Fibroblast of lung (primary cell): ENCODE measurements at regions not wholly inside any gene's neighbourhood (a gene's known extent, or its start where the extent isn't known, plus 50 kb on each side); places are given as distances from the start of the nearest gene placed in this dataset.

ENCODE experiments used
- DNase-seq, 2 donors: peaks; one replicate each; pipeline versions ENCODE4 v3.0.0 to v3.0.0-alpha.2; 2010; ENCODE audit warnings: low read depth in 2 of 2
- H2AFZ ChIP-seq: 2 replicates; pipeline ENCODE4 v1.5.1; 2012; ENCODE audit warnings: low read length, control low read depth, inconsistent platforms
- H3K27ac ChIP-seq: 2 replicates; pipeline ENCODE4 v1.5.1; 2011; ENCODE audit warnings: low read length, control low read depth; ENCODE audit not compliant: insufficient read depth
- H3K27me3 ChIP-seq: 2 replicates; pipeline ENCODE4 v1.5.1; 2011; ENCODE audit warnings: mild to moderate bottlenecking, low read length; ENCODE audit not compliant: control insufficient read depth, insufficient read depth
- H3K36me3 ChIP-seq: 2 replicates; pipeline ENCODE4 v1.5.1; 2011; ENCODE audit warnings: low read length; ENCODE audit not compliant: control insufficient read depth, insufficient read depth
- H3K4me1 ChIP-seq: 2 replicates; pipeline ENCODE4 v1.5.1; 2011; ENCODE audit warnings: low read length; ENCODE audit not compliant: control insufficient read depth, insufficient read depth; ENCODE audit errors: extremely low read depth
- H3K4me2 ChIP-seq: 2 replicates; pipeline ENCODE4 v1.5.1; 2011; ENCODE audit warnings: low read length, control low read depth; ENCODE audit not compliant: insufficient read depth; ENCODE audit errors: extremely low read depth
- H3K4me3 ChIP-seq, 4 experiments: fragments of 200-600 bp in 1 of 4; sonication (generic) in 1 of 4; replicated peaks in 1 of 4; 2 replicates each; pipeline ENCODE4 v1.5.1; 2011 to 2016; ENCODE audit warnings: low read length in 4 of 4, low read depth in 3 of 4, mild to moderate bottlenecking in 3 of 4, control low read depth in 2 of 4, inconsistent platforms in 1 of 4, mixed read lengths in 1 of 4; ENCODE audit not compliant: insufficient read depth in 1 of 4; ENCODE audit errors: control extremely low read depth in 1 of 4
- H3K79me2 ChIP-seq: 2 replicates; pipeline ENCODE4 v1.5.1; 2012; ENCODE audit warnings: mild to moderate bottlenecking, low read length, inconsistent platforms; ENCODE audit not compliant: control insufficient read depth, insufficient read depth
- H3K9ac ChIP-seq: 2 replicates; pipeline ENCODE4 v1.5.1; 2011; ENCODE audit warnings: mild to moderate bottlenecking, low read length, control low read depth; ENCODE audit not compliant: insufficient read depth
- H3K9me3 ChIP-seq: 2 replicates; pipeline ENCODE4 v1.5.1; 2012; ENCODE audit warnings: low read depth, low read length; ENCODE audit not compliant: control insufficient read depth, insufficient read depth
- H4K20me1 ChIP-seq: 2 replicates; pipeline ENCODE4 v1.5.1; 2011; ENCODE audit warnings: low read length; ENCODE audit not compliant: control insufficient read depth, insufficient read depth; ENCODE audit errors: extremely low read depth
- CTCF ChIP-seq, 2 donors: IDR thresholded peaks in 1 of 2; conservative IDR thresholded peaks in 1 of 2; 1 replicate in 1 of 2; 2 replicates in 1 of 2; pipeline ENCODE4 v1.5.1; 2011 to 2012; ENCODE audit warnings: low read length in 2 of 2, control low read depth in 1 of 2, inconsistent platforms in 1 of 2, low read depth in 1 of 2, mild to moderate bottlenecking in 1 of 2
- EZH2 ChIP-seq: IDR thresholded peaks from 2 replicates; pipeline ENCODE4 v1.5.1; 2012; ENCODE audit warnings: low read length, control low read depth, mild to moderate bottlenecking; ENCODE audit errors: missing control alignments

GRCh38 chr3:72597756-72598195, 250.5 kb downstream of the SHQ1 start:
- no peaks in the 10 kb centered on the region for H3K79me2 ChIP-seq
- no peaks in the 10 kb centered on the region for H3K27me3 ChIP-seq
- no peak overlapping the region for H3K4me3 ChIP-seq
- DNase-seq: peak; percentile 12 to 21
- TF ChIP-seq EZH2: no peak
- TF ChIP-seq CTCF (conservative IDR thresholded peaks at IDR 0.05 in 1 of 2, IDR thresholded peaks at IDR 0.05 in 1 of 2; ENCODE audit: low read depth in 1 of 2, low read length in 2 of 2): no peak
- H3K27ac ChIP-seq: no peak overlapping the region
- no peak overlapping the region for H3K4me2 ChIP-seq
- no peak overlapping the region for H2AFZ ChIP-seq
- no peaks in the 10 kb centered on the region for H3K9me3 ChIP-seq
- no peaks in the 10 kb centered on the region for H3K36me3 ChIP-seq
- H3K4me1 ChIP-seq: no peaks in the 10 kb centered on the region
- no peaks in the 10 kb centered on the region for H4K20me1 ChIP-seq
- H3K9ac ChIP-seq: no peak overlapping the region

- H3K9ac ChIP-seq: no peak overlapping the region
These were observed 251.2 kb downstream of the SHQ1 start for GRCh38 chr3:72597043-72597442.

GRCh38 chr3:72595927-72596610, 252.2 kb downstream of the SHQ1 start:
- peaks cover 7% of the 10 kb centered on the region for H3K4me1 ChIP-seq
- H3K9me3 ChIP-seq: no peaks in the 10 kb centered on the region
- no peak overlapping the region for H3K27ac ChIP-seq
- no peak overlapping the region for H3K9ac ChIP-seq
- no peak overlapping the region for H2AFZ ChIP-seq
- no peak overlapping the region for H3K4me3 ChIP-seq
- no peaks in the 10 kb centered on the region for H4K20me1 ChIP-seq
- no peaks in the 10 kb centered on the region for H3K36me3 ChIP-seq
- no peaks in the 10 kb centered on the region for H3K79me2 ChIP-seq
- TF ChIP-seq CTCF (conservative IDR thresholded peaks at IDR 0.05 in 1 of 2, IDR thresholded peaks at IDR 0.05 in 1 of 2; ENCODE audit: low read depth in 1 of 2, low read length in 2 of 2) (no peak), EZH2 (no peak)
- H3K27me3 ChIP-seq: no peaks in the 10 kb centered on the region
- no peak overlapping the region for H3K4me2 ChIP-seq
- DNase-seq: peak in 1 of 2 donors; percentile 12

More at GRCh38 chr3:72597043-72597442, 251.2 kb downstream of the SHQ1 start:
- DNase-seq: no peak
- Histone ChIP-seq H3K27ac (no peak overlapping the region), H3K4me2 (no peak overlapping the region), H3K79me2 (no peaks in the 10 kb centered on the region), H3K4me3 (no peak overlapping the region), H3K4me1 (peaks cover 5% of the 10 kb centered on the region), H4K20me1 (no peaks in the 10 kb centered on the region), H3K9me3 (no peaks in the 10 kb centered on the region), H2AFZ (no peak overlapping the region), H3K27me3 (no peaks in the 10 kb centered on the region), H3K36me3 (no peaks in the 10 kb centered on the region)
- TF ChIP-seq EZH2 (no peak), CTCF (conservative IDR thresholded peaks at IDR 0.05 in 1 of 2, IDR thresholded peaks at IDR 0.05 in 1 of 2; ENCODE audit: low read depth in 1 of 2, low read length in 2 of 2) (no peak)
